ENCODE measurements at regions not wholly inside any gene's neighbourhood (a gene's known extent, or its start where the extent isn't known, plus 50 kb on each side); places are given as distances from the start of the nearest gene placed in this dataset.

GRCh38 chr20:40191573-40191972 is 497.5 kb downstream of the MAFB start:
- no peak for TF ChIP-seq MAX (CRISPR knock-in tag; IDR thresholded peaks at IDR 0.05)
- TF ChIP-seq E2F4 (CRISPR knock-in tag; IDR thresholded peaks at IDR 0.05; ENCODE audit: borderline replicate concordance, low read depth) = no peak
- TF ChIP-seq CTCF (IDR thresholded peaks at IDR 0.05) = no peak
- TF ChIP-seq JUN (CRISPR knock-in tag; IDR thresholded peaks at IDR 0.05) = no peak
- no peak for TF ChIP-seq ZNF121 (CRISPR knock-in tag; IDR thresholded peaks at IDR 0.05)

Data from WTC11 (cell line).